Astrocyte (in vitro differentiated cells and primary cell): ENCODE measurements at regions not wholly inside any gene's neighbourhood (a gene's known extent, or its start where the extent isn't known, plus 50 kb on each side); places are given as distances from the start of the nearest gene placed in this dataset.

Experiments
- DNase-seq: peaks from one replicate; pipeline ENCODE4 v3.0.0-alpha.2; 2010; ENCODE audit warnings: low read depth
- FAIRE-seq: peaks from 2 replicates; lab custom pipeline; 2011; peaks lifted over from hg19 to GRCh38; lab: Jason Lieb, UNC
- H2AFZ ChIP-seq: 2 replicates; pipeline ENCODE4 v1.6.0; 2012; ENCODE audit warnings: low read depth, low read length, inconsistent platforms
- H3K27ac ChIP-seq: 2 replicates; pipeline ENCODE4 v1.5.1; 2011; ENCODE audit warnings: low read depth, low read length, inconsistent platforms
- H3K27me3 ChIP-seq: 2 replicates; pipeline ENCODE4 v1.6.0; 2011; ENCODE audit warnings: low read length, inconsistent platforms; ENCODE audit not compliant: insufficient read depth
- H3K36me3 ChIP-seq: 2 replicates; pipeline ENCODE4 v1.5.1; 2011; ENCODE audit warnings: low read length, inconsistent platforms; ENCODE audit not compliant: insufficient read depth
- H3K4me1 ChIP-seq: 2 replicates; pipeline ENCODE4 v1.5.1; 2011; ENCODE audit warnings: low read length, inconsistent platforms; ENCODE audit not compliant: insufficient read depth
- H3K4me2 ChIP-seq: 2 replicates; pipeline ENCODE4 v1.6.0; 2012; ENCODE audit warnings: low read length, inconsistent platforms
- H3K4me3 ChIP-seq: 2 replicates; pipeline ENCODE4 v1.5.1; 2011; ENCODE audit warnings: low read depth, mild to moderate bottlenecking, low read length, inconsistent platforms; ENCODE audit not compliant: insufficient read depth
- H3K79me2 ChIP-seq: 2 replicates; pipeline ENCODE4 v1.6.0; 2012; ENCODE audit warnings: mild to moderate bottlenecking, low read length, inconsistent platforms; ENCODE audit not compliant: insufficient read depth
- H3K9ac ChIP-seq: 2 replicates; pipeline ENCODE4 v1.6.0; 2012; ENCODE audit warnings: mild to moderate bottlenecking, low read length, inconsistent platforms
- H3K9me3 ChIP-seq: 2 replicates; pipeline ENCODE4 v1.5.1; 2012; ENCODE audit warnings: low read depth, mild to moderate bottlenecking, low read length, inconsistent platforms; ENCODE audit not compliant: insufficient read depth
- H4K20me1 ChIP-seq: 2 replicates; pipeline ENCODE4 v1.6.0; 2012; ENCODE audit warnings: low read length, inconsistent platforms; ENCODE audit not compliant: insufficient read depth
- H3K27ac Mint-ChIP-seq: one replicate; pipeline ENCODE4 v1.8.0; 2021; ENCODE audit warnings: mild to moderate bottlenecking, mixed read lengths; ENCODE audit not compliant: unreplicated experiment
- H3K27me3 Mint-ChIP-seq: one replicate; pipeline ENCODE4 v1.8.0; 2021; ENCODE audit warnings: low read depth, mixed read lengths; ENCODE audit not compliant: unreplicated experiment
- H3K36me3 Mint-ChIP-seq: one replicate; pipeline ENCODE4 v1.8.0; 2021; ENCODE audit warnings: low read depth, mixed read lengths; ENCODE audit not compliant: unreplicated experiment
- H3K4me1 Mint-ChIP-seq: one replicate; pipeline ENCODE4 v1.8.0; 2021; ENCODE audit warnings: low read depth, mixed read lengths; ENCODE audit not compliant: unreplicated experiment
- H3K4me3 Mint-ChIP-seq: one replicate; pipeline ENCODE4 v1.8.0; 2021; ENCODE audit warnings: mild to moderate bottlenecking, moderate library complexity, mixed read lengths; ENCODE audit not compliant: unreplicated experiment
- H3K9me3 Mint-ChIP-seq: one replicate; pipeline ENCODE4 v1.8.0; 2021; ENCODE audit warnings: mild to moderate bottlenecking, mixed read lengths; ENCODE audit not compliant: unreplicated experiment
- CTCF ChIP-seq: IDR thresholded peaks from 2 replicates; pipeline ENCODE4 v1.5.1; 2011; ENCODE audit warnings: low read depth, mild to moderate bottlenecking, inconsistent platforms, low read length, moderate library complexity; ENCODE audit not compliant: insufficient read depth
- EZH2 ChIP-seq: IDR thresholded peaks from 2 replicates; pipeline ENCODE4 v1.6.1; 2012; ENCODE audit warnings: mild to moderate bottlenecking, low read length, inconsistent platforms; ENCODE audit not compliant: insufficient read depth

GRCh38 chr14:83096092-83096491, 1562.4 kb upstream of the SEL1L start:
- Histone ChIP-seq H2AFZ (no peak overlapping the region), H4K20me1 (no peaks in the 10 kb centered on the region), H3K9me3 (no peaks in the 10 kb centered on the region), H3K36me3 (no peaks in the 10 kb centered on the region), H3K4me1 (no peaks in the 10 kb centered on the region), H3K9ac (no peak overlapping the region), H3K27ac (no peak overlapping the region), H3K27me3 (no peaks in the 10 kb centered on the region), H3K79me2 (no peaks in the 10 kb centered on the region), H3K4me3 (no peak overlapping the region), H3K4me2 (no peak overlapping the region)
- no peak for DNase-seq
- no peak for FAIRE-seq
- Mint-ChIP-seq H3K4me1 (no peaks in the 10 kb centered on the region), H3K9me3 (no peaks in the 10 kb centered on the region), H3K27me3 (peaks cover 3% of the 10 kb centered on the region), H3K4me3 (no peak overlapping the region), H3K27ac (no peak overlapping the region), H3K36me3 (no peaks in the 10 kb centered on the region)
- TF ChIP-seq CTCF (no peak), EZH2 (no peak)

- Histone ChIP-seq H2AFZ (no peak overlapping the region), H3K27me3 (no peaks in the 10 kb centered on the region), H3K9ac (no peak overlapping the region), H3K79me2 (no peaks in the 10 kb centered on the region), H3K9me3 (no peaks in the 10 kb centered on the region), H3K4me1 (no peaks in the 10 kb centered on the region), H3K4me3 (no peak overlapping the region), H3K4me2 (no peak overlapping the region), H3K36me3 (no peaks in the 10 kb centered on the region), H4K20me1 (no peaks in the 10 kb centered on the region), H3K27ac (no peak overlapping the region)
- H3K9me3 Mint-ChIP-seq = no peaks in the 10 kb centered on the region
- no peak for FAIRE-seq
- no peak overlapping the region for H3K27ac Mint-ChIP-seq
- no peak overlapping the region for H3K4me3 Mint-ChIP-seq
- TF ChIP-seq CTCF (no peak), EZH2 (no peak)
- no peaks in the 10 kb centered on the region for H3K36me3 Mint-ChIP-seq
- H3K27me3 Mint-ChIP-seq = no peaks in the 10 kb centered on the region
- H3K4me1 Mint-ChIP-seq = no peaks in the 10 kb centered on the region
- DNase-seq = no peak
These were observed 1568.2 kb upstream of the SEL1L start for GRCh38 chr14:83101846-83102245.

GRCh38 chr14:83118029-83118428, 1584.4 kb upstream of the SEL1L start:
- FAIRE-seq (no peak), DNase-seq (no peak)
- TF ChIP-seq CTCF (no peak), EZH2 (no peak)
- Mint-ChIP-seq H3K27ac (no peak overlapping the region), H3K9me3 (no peaks in the 10 kb centered on the region), H3K4me3 (no peak overlapping the region), H3K36me3 (no peaks in the 10 kb centered on the region), H3K4me1 (no peaks in the 10 kb centered on the region), H3K27me3 (no peaks in the 10 kb centered on the region)
- Histone ChIP-seq H3K4me1 (no peaks in the 10 kb centered on the region), H3K27me3 (no peaks in the 10 kb centered on the region), H2AFZ (no peak overlapping the region), H3K9me3 (no peaks in the 10 kb centered on the region), H3K36me3 (no peaks in the 10 kb centered on the region), H3K4me2 (no peak overlapping the region), H3K27ac (no peak overlapping the region), H3K4me3 (no peak overlapping the region), H4K20me1 (no peaks in the 10 kb centered on the region), H3K9ac (no peak overlapping the region), H3K79me2 (no peaks in the 10 kb centered on the region)
